NCI-H524 (cell line): ENCODE measurements at regions not wholly inside any gene's neighbourhood (a gene's known extent, or its start where the extent isn't known, plus 50 kb on each side); places are given as distances from the start of the nearest gene placed in this dataset.

Experiments
- DNase-seq, 2 experiments: peaks; one replicate each; lab custom pipeline; 2025; lab: John Stamatoyannopoulos, UW

DNA sequence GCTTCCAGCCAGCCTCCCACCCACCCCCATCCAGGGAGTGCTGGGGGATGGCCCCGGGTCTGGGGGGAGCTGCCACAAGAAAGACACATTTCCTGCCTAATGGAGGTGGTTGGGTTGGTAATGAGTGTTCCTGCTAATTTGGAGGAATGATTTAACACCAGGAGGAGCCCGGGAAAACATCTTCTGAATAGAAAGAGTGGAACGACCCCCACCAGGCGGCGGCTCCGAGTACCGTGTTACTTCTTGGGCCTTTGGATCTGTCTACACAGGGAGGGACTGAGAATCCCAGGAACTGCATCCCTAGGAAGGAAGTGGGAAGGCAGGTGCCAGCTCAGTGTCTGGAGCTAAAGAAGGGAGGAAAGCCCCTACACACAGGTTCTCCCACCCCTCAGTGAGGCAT is 64.6 kb downstream of the TSPAN17 start:
- no peak for DNase-seq

DNA sequence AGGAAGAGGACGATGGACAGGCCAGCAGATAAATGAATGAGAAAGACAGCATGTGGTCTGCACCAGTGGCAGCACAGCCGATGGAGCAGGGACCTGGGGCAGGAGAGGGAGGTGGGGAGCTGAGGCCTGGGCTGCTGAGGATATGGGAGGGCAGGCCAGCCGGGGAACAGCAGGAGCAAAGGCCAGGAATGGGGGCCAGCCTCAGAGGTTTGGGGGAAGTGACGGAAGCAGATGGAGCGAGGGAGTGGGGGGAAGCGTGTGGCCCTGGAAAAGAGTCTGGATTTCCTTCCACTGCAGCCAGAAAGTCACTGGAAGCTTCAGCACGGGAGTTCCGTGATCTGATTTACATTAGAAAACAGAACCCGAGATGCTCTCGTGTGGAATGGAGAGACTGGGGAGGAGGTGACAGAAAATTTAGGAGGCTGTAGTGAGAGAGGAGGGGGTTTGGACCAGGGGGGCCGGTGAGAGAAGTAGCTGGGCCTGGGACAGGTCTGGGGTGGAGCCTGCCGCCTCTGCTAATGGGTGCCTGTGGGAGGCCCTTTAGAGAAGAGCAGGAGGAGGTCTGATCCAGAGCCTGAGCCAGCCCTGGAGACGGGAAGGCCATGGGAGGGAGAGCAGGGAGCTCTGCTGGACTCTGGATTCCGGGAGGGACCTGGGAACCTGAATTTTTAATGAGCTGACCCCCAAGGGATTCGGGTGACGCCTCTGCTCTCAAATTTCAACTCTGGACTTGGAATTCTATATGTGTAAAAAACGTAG is 65.4 kb downstream of the TSPAN17 start:
- DNase-seq, result no peak

DNA sequence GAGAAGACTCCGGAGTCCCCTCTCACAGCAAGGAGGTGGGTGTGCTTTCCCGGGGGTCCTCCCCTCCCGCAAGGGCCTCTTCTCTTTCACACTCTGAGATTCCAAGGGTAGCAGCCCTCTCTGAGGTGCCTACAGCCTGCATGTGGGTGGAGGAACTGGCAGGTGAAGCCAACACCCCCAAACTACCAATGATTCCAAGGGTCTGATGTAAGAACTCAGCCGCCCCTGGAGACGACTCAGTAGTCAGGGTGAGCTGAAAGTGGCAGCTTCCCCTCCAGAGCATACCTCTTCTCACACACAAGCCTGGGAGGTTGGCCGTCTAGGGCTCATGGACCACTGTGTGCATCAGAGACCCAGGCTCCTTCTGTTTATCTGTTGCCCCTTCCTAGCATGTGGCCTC is 66.1 kb downstream of the TSPAN17 start:
- no peak for DNase-seq

DNA sequence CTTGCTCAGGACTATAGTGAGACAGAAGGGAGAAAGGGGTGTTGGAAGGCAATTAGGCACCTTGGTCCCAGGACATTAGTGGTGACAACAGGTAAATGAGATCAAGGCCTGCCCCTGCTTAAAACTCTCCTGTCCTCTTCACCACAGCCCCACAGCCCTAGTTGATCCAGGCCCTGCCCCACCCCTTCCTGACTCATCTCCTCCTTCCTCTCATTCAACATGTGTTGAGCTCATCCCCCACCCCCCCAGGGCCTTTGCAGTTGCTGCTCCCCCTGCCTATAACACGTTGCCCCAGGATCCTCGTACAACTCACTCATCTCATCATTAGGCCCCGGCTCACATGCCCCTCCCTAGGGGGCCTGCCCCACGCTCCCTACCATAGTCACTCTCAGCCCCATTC is 66.8 kb downstream of the TSPAN17 start:
- no peak for DNase-seq

DNA sequence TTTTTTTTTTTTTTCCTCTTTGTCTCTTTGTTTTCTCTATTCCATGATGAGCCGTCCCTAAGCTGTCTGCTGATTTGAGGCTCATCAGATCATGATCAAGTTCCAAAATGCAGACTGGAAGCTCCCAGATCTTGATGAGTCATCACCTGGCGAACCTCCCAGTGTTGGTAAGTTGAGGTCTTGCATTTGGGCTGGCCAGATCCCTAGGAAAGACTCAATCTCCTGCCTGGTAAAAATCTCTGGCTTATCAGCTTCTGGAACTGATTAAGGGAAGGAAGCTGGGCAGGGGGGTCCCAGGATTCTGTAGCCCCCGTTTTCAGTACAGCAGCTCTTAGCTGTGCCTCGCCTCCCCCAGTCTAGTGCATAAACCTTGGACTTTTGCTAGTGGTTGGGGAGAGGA is 69.0 kb downstream of the TSPAN17 start:
- no peak for DNase-seq

GRCh38 chr5:176719113-176719739 is 71.9 kb downstream of the TSPAN17 start:
- DNase-seq, result no peak

DNA sequence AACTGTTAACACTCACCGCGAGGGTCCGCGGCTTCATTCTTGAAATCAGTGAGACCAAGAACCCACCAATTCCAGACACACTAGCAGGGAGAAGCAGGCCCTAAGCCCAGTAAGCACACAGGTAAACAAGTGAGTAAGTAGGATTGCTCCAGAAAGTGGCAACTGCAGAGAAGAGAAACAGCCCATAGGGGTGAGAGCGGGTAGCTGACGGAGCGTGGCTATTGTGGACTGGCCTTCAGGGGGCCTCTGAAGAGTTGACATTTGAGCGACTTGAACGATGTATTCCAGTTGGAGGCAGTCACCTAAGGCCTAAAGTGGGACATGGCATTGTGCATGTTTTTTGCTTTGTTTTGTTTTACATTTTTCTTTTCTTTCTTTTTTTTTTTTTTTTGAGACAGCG is 74.2 kb downstream of the TSPAN17 start:
- DNase-seq, result no peak

GRCh38 chr5:176722757-176723156 is 75.5 kb downstream of the TSPAN17 start:
- DNase-seq, result peak in 1 of 2 experiments; percentile 53

- no peak for DNase-seq
Observed at GRCh38 chr5:176723440-176723839, 76.2 kb downstream of the TSPAN17 start.

- peak in 1 of 2 experiments; percentile 25 for DNase-seq
Observed at GRCh38 chr5:176724472-176724871, 77.2 kb downstream of the TSPAN17 start.

DNA sequence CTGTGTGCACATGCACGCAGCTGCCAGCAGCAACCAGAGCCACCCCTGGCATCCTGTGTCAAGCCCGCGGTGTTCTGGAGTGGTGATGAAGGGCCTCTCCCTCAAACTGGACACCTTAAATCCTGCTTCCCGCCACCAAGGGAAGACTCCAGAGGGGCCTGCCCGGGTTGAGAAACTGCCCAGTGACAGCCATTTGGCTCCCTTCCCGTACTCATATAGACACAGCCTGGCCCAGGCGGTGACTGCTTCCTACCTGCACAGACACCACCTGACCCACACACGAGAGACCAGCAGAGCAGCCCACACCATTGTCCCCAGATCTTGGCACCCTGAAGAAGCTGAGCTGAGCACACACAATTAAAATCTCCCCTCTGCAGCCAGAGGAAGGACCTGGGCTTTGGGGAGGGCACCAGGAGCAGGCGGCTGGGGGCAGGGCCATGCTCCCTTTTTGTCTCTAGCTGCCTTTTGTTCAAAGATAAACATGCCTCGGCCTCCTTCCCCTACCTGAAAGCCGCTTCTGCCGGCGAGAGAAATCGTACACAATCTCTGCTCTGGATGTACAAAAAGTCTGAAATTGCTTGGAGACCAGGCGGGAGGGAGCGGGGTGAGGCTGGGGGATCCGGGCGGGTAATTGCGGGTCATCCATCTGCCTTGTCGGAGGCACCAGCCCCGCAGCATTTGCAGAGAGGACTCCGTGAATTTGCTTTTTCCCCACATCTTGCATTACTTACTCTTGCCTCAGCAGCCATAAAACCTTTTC is 78.4 kb downstream of the TSPAN17 start:
- no peak for DNase-seq

DNA sequence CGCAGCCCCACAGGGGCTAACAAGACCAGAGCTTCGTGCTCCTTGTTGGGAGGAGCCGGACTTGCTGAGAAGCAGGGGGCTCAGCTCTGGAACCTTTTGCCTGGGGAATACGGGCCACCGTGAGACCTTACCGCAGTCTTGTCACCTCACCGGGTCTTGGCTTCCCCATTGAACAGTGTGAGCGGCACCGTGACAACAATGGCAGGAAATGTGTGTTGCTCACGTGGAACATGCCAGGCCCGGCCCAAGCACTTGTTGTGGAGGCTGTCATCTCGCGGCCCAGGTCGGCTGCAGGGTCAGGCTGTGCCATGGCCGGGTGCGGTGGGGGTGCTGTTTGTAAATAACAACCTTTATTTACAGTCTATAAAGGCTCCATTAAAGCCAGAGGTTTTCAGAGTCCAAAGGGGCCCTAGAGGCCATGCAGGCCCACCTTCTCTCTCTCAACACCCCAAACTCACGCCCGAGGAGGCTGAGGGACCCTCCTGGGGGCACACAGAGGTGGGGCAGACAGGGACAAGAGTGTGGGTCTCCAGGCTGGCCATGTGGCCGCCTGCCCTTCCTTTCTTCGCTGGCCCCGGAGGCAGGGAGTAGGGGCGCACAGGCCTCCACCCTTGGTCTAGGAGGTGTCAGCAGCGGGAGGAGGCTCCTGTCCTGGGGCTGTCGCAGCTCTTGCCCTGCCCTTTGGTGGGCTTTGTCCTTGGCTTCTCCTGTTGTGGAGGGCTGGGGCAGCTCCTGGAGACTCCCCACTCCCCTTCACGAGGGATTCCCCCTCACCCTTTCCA is 79.7 kb downstream of the TSPAN17 start:
- no peak for DNase-seq

GRCh38 chr5:176727528-176727900 is 80.2 kb downstream of the TSPAN17 start:
- DNase-seq, result no peak

GRCh38 chr5:176727983-176728675 is 80.8 kb downstream of the TSPAN17 start:
- DNase-seq, result no peak

DNA sequence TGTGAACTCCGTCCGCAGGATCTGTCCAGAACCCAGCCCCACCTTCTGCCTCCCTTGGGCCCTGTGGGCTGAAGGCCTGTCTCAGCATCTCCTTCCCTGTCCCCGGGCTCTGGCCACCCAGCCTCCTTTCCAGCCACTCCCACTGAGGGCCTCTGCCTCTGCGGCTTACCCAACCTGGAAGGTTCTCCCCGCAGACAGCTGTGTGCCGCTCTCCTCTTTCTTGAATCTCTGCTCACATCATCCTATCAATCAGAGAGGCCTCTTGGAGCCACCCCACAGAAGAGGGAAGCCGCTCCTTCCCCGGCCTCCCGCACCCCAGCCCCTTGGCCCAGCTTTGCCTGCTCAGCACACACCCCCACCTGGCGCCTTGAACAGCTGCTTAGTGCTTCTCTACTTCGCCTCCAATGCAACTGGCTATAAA is 81.5 kb upstream of the UNC5A start:
- DNase-seq, result peak in 1 of 2 experiments; percentile 36

- DNase-seq, result no peak
Observed at GRCh38 chr5:176730815-176731475, 79.4 kb upstream of the UNC5A start.

DNA sequence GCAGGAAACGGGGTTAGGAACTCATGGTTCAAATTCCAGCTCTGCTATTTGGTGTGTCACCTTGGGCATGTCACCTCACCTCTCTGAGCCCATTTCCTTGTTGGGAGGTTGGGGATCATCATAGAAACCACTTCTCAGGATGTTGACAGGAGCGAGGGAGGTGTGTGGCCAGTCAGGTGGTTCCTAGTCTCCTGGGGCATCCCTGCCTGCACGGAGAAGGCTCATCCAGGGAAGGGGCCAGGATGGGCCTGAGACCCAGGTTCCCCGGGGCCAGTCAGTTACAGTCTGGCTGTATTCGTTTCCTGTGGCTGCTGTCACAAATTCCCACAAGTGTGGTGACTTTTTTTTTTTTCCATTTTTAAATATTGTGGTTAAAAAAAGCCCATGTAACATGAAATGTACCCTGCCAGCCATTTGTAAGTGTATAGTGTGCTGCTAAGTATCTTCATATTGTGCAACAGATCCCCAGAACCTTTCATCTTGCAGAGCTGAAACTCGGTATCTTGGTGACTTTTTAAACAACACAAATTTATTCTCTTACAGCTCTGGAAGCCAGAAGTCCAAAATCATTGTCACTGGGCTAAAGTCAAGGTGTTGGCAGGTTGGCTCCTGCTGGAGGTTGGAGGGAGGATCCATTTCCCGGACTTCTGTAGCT is 78.7 kb upstream of the UNC5A start:
- DNase-seq, result no peak

DNA sequence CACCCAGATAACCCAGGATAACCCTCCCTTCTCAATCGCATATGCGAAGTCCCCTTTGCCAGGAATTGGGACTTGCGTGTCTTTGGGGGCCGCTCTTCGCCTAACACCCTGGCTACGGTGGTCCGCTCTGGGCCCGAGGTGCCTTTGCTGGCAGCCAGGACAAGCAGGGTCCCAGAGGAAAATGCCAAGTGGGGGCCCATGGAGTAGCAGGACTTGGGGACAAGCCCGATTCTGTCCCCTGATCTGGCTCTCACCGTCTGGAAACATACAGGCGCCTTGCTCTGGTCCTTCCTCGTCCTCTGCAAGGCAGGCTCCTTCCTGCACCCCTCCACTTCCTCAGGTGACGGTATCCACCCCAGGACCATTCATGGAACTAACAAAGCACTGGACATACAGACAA is 78.1 kb upstream of the UNC5A start:
- no peak for DNase-seq

- DNase-seq, result no peak
Observed at GRCh38 chr5:176732736-176733405, 77.5 kb upstream of the UNC5A start.
